ENCODE measurements at regions not wholly inside any gene's neighbourhood (a gene's known extent, or its start where the extent isn't known, plus 50 kb on each side); places are given as distances from the start of the nearest gene placed in this dataset.
"Not testable (repeated sequence)": the region's sequence is repeated elsewhere in the genome, so short reads cannot be mapped to it uniquely, and the experiment has no call there.

DNA sequence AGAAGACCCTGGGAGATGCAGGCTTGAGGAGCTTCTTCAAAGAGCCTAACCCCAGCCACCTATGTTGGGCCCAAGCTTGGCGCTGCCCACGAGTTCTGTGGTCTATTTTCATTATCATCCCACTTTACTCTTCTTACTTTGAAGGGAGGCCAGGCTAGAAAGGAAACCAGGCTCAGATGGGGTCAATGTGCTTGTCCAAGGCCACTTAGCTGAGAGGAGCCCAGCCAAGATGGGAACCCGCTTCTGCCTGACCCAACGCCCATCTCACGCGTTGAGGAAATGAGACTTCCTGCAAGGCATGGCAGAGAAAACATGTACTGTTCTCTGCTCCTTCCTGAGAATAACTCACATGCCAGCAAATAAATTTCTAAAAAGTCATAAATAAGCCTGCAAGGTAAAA is 486.3 kb upstream of the PROK2 start:
- no peak for DNase-seq (ENCODE audit: low read depth in 4 of 4, low spot score in 3 of 4)

DNA sequence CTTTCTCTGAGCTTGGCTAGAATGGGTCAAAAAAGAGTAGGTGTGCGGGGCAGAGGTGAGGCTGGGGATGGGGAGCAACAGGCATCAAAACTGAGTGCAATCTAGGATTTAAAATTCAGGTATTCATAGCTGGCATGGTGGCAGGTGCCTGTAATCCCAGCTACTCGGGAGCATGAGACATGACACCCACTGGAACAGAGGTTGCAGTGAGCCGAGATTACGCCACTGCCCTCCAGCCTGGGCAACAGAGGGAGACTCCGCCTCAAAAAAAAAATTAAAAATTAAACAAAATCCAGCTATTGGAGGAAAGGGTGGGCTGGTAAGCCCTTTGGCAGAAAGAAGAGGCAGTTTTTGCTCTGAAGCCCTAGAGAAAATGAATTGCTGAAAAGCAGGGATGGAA is 485.8 kb upstream of the PROK2 start:
- no peak for DNase-seq (ENCODE audit: low read depth in 4 of 4, low spot score in 3 of 4)

- DNase-seq (ENCODE audit: low read depth in 4 of 4, low spot score in 3 of 4): no peak
Observed at GRCh38 chr3:72270072-72270681, 485.2 kb upstream of the PROK2 start.

DNA sequence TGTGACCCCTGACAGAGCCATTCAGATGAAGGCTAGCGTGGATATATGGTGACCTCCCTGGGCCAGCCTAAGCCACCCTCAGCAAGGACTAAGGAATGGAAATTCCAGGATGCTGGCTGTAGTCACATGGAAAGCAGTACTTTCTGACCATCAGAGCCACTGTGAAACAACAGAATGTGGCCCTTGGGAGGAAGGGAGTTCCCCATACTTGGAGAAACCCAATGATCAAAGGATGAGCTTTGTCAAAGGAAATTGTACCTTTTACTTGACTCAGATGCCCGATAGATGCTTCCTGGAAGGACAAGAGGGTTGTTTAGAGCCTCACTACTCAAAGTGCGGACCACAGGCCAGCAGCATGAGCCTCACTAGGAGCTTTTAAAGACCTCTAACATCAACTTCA is 484.5 kb upstream of the PROK2 start:
- no peak for DNase-seq (ENCODE audit: low read depth in 4 of 4, low spot score in 3 of 4)

- DNase-seq (ENCODE audit: low read depth in 4 of 4, low spot score in 3 of 4): not testable (repeated sequence)
Observed at GRCh38 chr3:72266921-72267524, 482.1 kb upstream of the PROK2 start.

- DNase-seq (ENCODE audit: low read depth in 4 of 4, low spot score in 3 of 4): no peak
Observed at GRCh38 chr3:72266016-72266370, 481.0 kb upstream of the PROK2 start.

- no peak for DNase-seq (ENCODE audit: low read depth in 4 of 4, low spot score in 3 of 4)
Observed at GRCh38 chr3:72265256-72266015, 480.5 kb upstream of the PROK2 start.

- no peak for DNase-seq (ENCODE audit: low read depth in 4 of 4, low spot score in 3 of 4)
Observed at GRCh38 chr3:72263223-72263990, 478.5 kb upstream of the PROK2 start.

DNA sequence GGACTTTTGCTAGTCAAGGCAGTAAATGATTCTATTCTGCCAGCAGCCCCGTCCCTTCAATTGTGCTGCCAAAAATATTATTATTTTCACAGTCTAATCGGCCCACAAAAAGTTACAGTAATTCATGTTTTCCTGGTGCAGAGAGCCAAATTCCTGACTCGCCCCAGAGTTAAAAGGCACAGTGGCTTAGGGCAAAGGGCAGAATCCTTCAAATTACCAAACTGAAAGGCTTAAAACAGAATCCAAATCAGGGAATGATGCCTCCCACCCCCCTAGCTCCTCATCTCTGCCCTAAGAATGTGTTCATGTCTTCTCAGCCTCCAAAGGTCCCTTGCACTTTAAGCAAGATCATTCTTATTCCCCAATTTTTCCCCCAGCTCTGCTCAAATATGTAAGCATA is 477.8 kb upstream of the PROK2 start:
- DNase-seq (ENCODE audit: low read depth in 4 of 4, low spot score in 3 of 4): no peak

DNA sequence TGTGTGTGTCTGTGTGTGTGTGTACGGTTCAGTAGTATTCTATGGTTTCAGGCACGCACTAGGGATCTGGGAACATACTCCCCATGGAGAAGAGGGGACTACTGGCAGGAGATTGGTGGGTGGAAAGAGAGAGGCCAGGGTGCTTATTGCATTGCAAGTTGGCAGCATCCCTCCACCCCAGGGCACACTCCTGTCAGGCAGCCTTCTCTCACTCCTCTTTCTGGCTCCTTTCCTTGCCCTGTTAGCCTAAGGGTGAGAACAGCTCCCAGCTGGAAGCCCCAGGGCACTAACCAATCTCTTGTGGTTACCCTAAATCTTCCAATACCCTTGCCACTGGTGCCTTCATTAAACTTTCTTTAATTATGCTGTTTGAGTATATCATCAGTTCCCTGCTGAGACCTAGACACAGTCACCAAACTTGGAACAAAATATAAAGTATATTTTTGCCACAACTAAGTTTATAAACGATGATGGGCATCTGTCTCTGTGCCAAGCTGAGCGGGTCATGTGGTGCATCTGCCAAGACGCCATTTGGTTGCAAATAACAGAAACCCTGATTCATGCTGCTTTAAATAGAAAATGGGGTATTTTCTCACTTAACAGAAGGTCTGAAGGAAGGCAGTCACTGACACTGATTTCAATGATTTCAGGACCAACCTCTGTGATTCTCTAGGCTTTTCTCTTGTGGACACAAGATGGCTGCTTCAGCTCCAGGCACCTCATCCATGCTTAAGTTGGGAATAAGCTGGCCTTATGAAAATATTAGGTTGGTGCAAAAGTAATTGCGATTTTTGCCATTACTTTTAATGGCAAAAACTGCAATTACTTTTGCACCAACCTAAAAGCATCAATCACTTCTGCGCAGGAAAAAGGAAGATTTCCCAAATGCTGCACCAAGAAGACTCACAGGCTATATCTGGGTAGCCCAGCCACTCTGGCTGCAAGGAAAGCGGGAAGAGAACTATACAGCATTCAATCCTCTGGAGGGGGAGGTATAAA is 476.9 kb upstream of the PROK2 start:
- DNase-seq (ENCODE audit: low read depth in 4 of 4, low spot score in 3 of 4): no peak

GRCh38 chr3:72260588-72260910 is 475.6 kb upstream of the PROK2 start:
- DNase-seq (ENCODE audit: low read depth in 4 of 4, low spot score in 3 of 4): no peak

- DNase-seq (ENCODE audit: low read depth in 4 of 4, low spot score in 3 of 4): no peak
Observed at GRCh38 chr3:72259755-72260587, 475.0 kb upstream of the PROK2 start.

DNA sequence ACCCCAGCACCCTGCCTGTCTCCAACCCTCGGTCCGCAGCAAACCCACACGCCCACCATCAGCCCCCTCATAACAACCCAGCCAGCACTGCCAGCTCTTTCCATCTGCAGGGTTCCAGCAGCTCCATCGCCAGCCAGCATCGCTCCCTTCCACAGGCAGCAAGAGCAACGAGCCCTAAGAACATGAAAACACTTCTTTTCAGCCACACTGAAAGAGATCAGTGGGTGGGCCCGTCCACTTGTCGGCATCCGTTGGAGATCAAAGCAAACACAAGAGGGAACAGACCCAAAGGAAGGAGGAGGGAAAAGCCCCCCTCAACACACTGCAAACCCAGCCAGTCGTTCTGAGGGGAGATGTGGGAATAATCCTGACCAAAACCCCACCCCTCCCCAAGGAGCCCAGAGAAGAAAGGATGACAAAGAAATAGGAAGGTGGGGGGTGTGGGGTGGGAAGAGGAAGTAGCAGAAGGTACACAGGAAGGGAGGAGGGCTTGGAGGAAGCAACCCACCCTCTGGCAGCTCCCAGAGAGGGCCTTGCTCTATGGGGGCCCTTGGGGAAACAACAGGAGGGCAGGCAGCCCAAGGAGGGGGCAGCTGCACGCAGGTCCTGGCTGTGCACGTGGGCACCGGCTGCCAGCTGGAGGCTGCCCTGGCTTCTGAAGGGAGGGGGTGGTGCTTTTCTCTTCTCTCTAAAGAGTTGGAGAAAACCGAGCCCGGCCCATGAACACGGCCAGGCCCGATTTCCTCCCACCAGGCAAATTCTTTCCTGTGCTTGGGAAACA is 473.6 kb upstream of the PROK2 start:
- DNase-seq (ENCODE audit: low read depth in 4 of 4, low spot score in 3 of 4): no peak

- DNase-seq (ENCODE audit: low read depth in 4 of 4, low spot score in 3 of 4): no peak
Observed at GRCh38 chr3:72257738-72258137, 472.8 kb upstream of the PROK2 start.

DNA sequence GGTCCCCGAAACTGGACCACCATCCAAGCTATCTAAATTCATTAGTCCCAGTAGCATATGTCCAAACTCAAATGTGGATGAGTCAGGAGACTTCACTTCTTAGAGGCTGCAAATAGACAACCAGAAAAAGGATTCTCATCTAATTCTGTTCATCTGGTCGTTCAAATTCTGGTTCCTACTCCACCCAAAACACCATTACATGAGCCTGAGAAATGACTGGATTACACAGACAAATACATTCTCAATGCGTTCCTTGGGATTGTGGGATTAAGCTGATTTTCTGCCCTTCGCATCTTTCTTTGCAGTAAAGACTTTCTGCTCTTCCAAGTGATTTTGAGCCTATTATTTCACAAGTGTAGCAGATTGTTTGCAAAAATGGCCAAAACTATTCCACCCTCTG is 472.3 kb upstream of the PROK2 start:
- no peak for DNase-seq (ENCODE audit: low read depth in 4 of 4, low spot score in 3 of 4)

- DNase-seq (ENCODE audit: low read depth in 4 of 4, low spot score in 3 of 4): no peak
Observed at GRCh38 chr3:72256716-72257115, 471.8 kb upstream of the PROK2 start.

GRCh38 chr3:72255791-72256559 is 471.0 kb upstream of the PROK2 start:
- DNase-seq (ENCODE audit: low read depth in 4 of 4, low spot score in 3 of 4): peak in 1 of 4 donors; percentile 65

DNA sequence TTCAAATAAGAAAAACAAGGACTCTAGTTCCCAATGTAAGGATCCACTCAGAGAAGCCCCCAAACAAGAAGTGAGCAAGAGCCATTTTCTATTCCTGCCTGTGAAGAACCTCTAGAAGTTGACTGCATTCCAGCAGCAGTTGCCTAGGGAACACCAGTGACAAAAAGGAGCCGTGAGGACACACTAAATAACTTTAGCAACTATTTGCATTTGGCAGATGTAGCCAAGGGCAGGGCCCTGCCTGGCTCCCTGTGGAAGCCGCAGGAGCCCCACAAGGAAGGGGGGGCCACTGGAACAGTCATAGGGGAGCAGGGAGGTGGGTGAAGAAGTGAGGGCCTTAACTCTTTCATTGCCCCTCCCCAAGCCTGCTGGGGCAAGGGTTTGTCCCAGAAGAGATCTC is 470.2 kb upstream of the PROK2 start:
- DNase-seq (ENCODE audit: low read depth in 4 of 4, low spot score in 3 of 4): no peak

Data from left renal pelvis (tissue), 4 donors.